ENCODE measurements at regions not wholly inside any gene's neighbourhood (a gene's known extent, or its start where the extent isn't known, plus 50 kb on each side); places are given as distances from the start of the nearest gene placed in this dataset.

DNA sequence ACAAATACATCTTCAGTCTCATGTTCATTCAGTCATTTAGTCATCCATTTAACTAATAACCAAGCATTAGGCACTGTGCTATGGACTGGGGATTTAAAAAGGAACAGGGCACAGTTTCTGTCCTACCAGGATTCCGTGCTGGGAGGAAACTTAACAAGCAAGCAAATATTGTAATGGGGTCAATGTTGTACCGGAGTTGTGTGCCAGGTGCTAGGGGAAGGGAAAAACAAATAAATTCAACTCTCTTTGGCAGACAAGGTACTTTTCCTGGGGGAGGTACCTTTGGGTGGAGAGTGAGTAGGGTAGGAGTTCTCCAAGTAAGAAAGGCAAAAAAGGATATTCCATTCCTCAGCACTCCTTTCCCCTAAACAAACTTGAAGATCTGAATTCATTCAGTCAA is 90.3 kb downstream of the OLIG3 start:
- 80% methylated on average over 2 of the region's 2 CpGs for WGBS, 2 donors
- TF ChIP-seq, protein P1, sequence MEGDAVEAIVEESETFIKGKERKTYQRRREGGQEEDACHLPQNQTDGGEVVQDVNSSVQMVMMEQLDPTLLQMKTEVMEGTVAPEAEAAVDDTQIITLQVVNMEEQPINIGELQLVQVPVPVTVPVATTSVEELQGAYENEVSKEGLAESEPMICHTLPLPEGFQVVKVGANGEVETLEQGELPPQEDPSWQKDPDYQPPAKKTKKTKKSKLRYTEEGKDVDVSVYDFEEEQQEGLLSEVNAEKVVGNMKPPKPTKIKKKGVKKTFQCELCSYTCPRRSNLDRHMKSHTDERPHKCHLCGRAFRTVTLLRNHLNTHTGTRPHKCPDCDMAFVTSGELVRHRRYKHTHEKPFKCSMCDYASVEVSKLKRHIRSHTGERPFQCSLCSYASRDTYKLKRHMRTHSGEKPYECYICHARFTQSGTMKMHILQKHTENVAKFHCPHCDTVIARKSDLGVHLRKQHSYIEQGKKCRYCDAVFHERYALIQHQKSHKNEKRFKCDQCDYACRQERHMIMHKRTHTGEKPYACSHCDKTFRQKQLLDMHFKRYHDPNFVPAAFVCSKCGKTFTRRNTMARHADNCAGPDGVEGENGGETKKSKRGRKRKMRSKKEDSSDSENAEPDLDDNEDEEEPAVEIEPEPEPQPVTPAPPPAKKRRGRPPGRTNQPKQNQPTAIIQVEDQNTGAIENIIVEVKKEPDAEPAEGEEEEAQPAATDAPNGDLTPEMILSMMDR (IDR thresholded peaks at IDR 0.05), result no peak
- TF ChIP-seq POLR2A (IDR thresholded peaks at IDR 0.05), result no peak
- H3K27me3 ChIP-seq, result no peaks in the 10 kb centered on the region
- no peak overlapping the region for H3K27ac ChIP-seq
- intact Hi-C loops (cut with DNase I; ENCODE audit: low total_unique reads), result no loop called here
- no peaks in the 10 kb centered on the region for H3K36me3 ChIP-seq (ENCODE audit: low read depth, missing control alignments)
- H3K4me1 ChIP-seq, result no peaks in the 10 kb centered on the region
- no peak overlapping the region for H3K4me3 ChIP-seq
- DNase-seq, result no peak
- H3K9me3 ChIP-seq, result no peaks in the 10 kb centered on the region

DNA sequence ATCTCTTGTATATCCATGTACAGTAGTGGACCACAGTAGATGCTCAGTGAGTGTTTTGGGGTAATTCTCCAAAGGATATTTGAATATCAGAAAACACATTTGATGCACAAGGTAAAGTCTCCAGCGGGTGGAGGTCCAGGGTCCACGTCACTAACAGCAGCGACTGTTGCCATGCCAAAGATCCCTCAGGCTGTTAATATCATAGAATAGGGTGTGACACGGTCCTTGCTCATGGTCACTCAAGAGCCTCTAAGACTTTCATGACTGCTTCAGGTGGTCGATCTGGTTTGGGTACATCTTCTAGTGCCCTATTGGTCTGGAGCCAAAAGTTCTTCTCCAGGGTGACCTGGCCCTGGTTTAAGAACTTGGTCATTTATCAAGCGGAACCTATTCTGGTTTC is 90.8 kb downstream of the OLIG3 start:
- DNase-seq, result no peak
- 93 to 95% methylated on average over 6 of the region's 6 CpGs for WGBS, 2 donors
- intact Hi-C loops (cut with DNase I; ENCODE audit: low total_unique reads), result no loop called here
- TF ChIP-seq, protein P1 (IDR thresholded peaks at IDR 0.05), result no peak
- no peak for TF ChIP-seq POLR2A (IDR thresholded peaks at IDR 0.05)
- no peaks in the 10 kb centered on the region for H3K36me3 ChIP-seq (ENCODE audit: low read depth, missing control alignments)
- no peaks in the 10 kb centered on the region for H3K9me3 ChIP-seq
- H3K27me3 ChIP-seq, result no peaks in the 10 kb centered on the region
- no peaks in the 10 kb centered on the region for H3K4me1 ChIP-seq
- no peak overlapping the region for H3K27ac ChIP-seq
- no peak overlapping the region for H3K4me3 ChIP-seq

DNA sequence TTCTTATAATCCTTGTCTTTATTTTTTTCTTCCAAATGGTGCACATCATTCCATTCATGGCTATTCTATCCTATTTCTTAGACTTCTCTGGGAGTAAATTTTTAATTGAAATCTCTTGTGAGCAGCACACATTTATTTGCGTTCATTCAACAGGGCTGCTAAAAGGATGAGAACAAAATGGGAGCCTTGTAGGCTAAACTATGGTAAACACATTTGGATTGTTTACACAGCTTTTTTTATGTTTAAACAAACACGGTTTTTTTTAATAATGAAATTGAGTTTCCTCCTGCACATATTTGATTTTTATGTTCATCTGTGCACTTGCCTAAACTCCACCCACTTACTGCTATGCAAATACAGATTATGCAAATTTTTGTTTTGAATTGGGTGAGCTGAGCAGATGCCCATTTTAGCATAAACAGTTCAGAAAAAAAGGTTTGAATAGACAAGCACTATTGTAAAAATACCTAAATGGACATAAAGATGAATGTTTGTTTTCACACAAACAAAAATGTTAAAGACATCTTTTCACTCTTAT is 92.0 kb downstream of the OLIG3 start:
- Histone ChIP-seq H3K27ac (no peak overlapping the region), H3K4me3 (no peak overlapping the region), H3K4me1 (no peaks in the 10 kb centered on the region), H3K36me3 (ENCODE audit: low read depth, missing control alignments) (no peaks in the 10 kb centered on the region), H3K9me3 (no peaks in the 10 kb centered on the region), H3K27me3 (no peaks in the 10 kb centered on the region)
- intact Hi-C loops (cut with DNase I; ENCODE audit: low total_unique reads), result no loop called here
- no peak for DNase-seq
- TF ChIP-seq, protein P1 (IDR thresholded peaks at IDR 0.05), result no peak
- TF ChIP-seq POLR2A (IDR thresholded peaks at IDR 0.05), result no peak
- 76 to 78% methylated on average over 2 of the region's 2 CpGs for WGBS, 2 donors

DNA sequence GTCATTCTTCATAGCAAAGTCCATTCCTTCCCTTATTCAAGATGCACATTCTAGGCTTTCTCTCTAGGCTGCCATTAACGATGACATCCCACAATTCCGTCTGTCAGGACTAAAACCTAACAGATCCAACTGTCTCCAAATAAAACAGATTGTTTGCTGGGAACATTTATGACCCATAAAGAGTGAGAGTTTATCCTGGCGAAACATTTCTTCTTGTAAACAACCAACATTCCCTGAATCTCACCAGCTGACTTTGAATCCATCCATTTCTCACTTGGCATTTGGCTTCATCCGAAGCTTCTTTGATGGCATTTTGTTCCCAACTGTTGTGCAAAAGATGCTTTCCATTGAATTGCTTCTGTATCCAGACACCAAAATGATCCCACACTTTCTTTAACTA is 93.1 kb downstream of the OLIG3 start:
- TF ChIP-seq POLR2A (IDR thresholded peaks at IDR 0.05), result no peak
- TF ChIP-seq, protein P1 (IDR thresholded peaks at IDR 0.05), result no peak
- WGBS, 2 donors, result 91 to 93% methylated on average over 4 of the region's 4 CpGs
- Histone ChIP-seq H3K9me3 (no peaks in the 10 kb centered on the region), H3K4me3 (no peak overlapping the region), H3K4me1 (no peaks in the 10 kb centered on the region), H3K27ac (no peak overlapping the region), H3K27me3 (no peaks in the 10 kb centered on the region), H3K36me3 (ENCODE audit: low read depth, missing control alignments) (no peaks in the 10 kb centered on the region)
- no peak for DNase-seq
- intact Hi-C loops (cut with DNase I; ENCODE audit: low total_unique reads), result no loop called here

DNA sequence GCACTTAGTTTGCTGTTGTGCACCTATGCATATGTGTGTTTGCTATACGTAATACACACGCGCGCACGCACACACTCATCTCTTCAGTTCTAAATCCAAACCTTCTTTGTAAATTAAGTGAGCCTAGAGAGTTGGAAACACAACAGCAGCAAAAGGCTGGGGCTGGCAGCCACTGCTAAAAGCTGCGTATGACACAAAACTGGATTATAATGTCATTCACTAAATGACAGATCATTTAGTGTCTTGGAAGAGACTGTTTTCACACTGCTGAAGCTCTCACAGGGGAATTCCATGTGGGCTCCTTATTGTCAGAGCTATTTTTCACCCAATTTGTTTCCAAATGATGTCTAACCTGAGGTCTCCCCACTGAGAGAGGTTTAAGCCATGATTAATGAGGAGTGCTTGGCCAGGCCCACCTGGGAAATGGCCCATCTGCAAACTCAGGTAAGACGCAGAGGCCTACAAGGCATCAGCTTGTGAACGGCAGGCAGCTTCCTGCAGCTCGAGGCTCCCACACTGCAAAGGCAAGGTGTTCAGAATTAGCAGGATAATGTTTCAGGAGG is 94.2 kb downstream of the OLIG3 start:
- Histone ChIP-seq H3K27me3 (no peaks in the 10 kb centered on the region), H3K9me3 (no peaks in the 10 kb centered on the region), H3K27ac (no peak overlapping the region), H3K4me3 (no peak overlapping the region), H3K36me3 (ENCODE audit: low read depth, missing control alignments) (no peaks in the 10 kb centered on the region), H3K4me1 (no peaks in the 10 kb centered on the region)
- intact Hi-C loops (cut with DNase I; ENCODE audit: low total_unique reads), result no loop called here
- 87 to 88% methylated on average over 9 of the region's 9 CpGs for WGBS, 2 donors
- DNase-seq, result no peak
- TF ChIP-seq, protein P1 (IDR thresholded peaks at IDR 0.05), result no peak
- TF ChIP-seq POLR2A (IDR thresholded peaks at IDR 0.05), result no peak

Measured in testis (tissue), 2 donors.